HG02763 (cell line): ENCODE measurements at regions not wholly inside any gene's neighbourhood (a gene's known extent, or its start where the extent isn't known, plus 50 kb on each side); places are given as distances from the start of the nearest gene placed in this dataset.
A peak's percentile ranks its signal among the peaks of the same experiment; 100 is the strongest.
"Not testable (repeated sequence)": the region's sequence is repeated elsewhere in the genome, so short reads cannot be mapped to it uniquely, and the experiment has no call there.

ENCODE experiments used
- ATAC-seq: cut with Tn5 transposase; IDR thresholded peaks from one replicate; pipeline ENCODE4 v1.9.1; 2021; ENCODE audit warnings: mild to moderate bottlenecking, moderate library complexity; ENCODE audit not compliant: unreplicated experiment

DNA sequence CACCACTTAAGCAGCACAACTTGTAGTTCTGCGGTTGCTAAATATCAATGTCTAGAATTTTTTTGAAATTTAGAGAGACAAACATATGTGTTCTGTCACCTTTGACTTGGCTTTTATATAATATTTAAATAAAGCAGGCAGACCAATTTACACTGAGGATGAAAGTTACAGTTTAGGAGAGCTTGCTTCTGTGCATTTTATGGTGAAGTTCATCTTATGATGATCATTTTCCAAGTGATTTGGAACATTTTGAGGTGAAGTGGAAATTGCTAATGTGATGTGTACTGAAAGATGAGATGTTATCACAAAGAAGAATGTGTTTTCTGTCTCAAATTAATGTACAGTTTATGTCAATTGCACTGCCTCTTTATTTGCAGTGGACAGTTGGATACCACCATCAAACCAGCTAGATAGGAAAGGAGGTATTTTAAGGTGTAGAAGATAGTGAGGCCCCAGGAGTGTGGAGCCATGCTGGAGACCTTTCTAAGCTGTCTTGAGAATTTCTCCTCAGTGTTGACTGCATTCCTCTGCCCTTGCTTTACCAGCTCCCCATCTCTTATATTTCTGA lies 461.9 kb downstream of the UTRN start:
- no peak for ATAC-seq

DNA sequence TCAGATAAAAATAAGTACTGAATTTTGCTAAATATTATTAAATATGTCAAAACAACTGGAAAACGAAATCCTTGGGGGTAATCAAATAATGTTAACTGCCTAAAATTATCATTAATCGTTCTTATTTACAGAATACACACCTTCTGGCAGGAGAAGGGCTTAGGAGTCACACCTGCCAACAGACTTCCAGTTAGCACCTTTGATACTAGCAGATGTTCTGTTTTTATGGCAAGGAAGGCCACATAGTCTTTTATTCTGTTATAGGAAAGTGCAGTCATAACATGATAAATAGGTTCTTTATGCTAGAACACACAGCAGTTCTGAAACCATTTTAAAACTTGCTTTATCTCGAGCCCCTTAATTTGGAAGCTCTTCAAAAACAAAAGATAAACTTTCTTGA lies 464.1 kb downstream of the UTRN start:
- no peak for ATAC-seq

DNA sequence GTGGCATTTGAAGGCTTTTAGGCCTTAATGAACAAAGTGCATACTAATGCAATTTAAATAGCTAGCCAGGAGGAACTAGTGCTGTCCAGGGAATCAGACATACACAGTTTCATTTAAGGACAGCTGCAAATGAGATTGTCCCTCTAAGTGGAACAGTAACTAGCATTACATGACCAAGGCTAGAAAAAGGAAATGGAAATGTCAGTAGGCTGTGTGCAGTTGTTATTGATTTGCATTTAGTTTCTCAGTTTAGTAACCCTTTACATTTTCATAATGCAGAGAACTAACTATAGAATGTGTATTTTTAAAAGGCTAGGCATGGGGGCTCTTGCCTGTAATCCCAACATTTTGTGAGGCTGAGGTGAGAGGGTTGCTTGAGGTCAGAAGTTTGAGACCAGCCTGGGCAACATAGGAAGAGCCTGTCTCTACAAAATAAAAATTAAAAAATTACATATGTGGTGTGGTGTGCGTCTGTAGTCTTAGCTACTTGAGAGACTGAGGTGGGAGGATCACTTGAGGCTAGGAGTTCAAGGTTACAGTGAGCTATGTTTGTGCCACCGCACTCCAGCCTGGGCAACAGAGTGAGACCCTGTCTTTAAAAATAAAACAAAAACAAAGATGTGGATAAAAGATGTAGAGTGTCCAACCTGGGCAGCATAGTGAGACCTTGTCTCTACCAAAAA lies 468.0 kb downstream of the UTRN start:
- ATAC-seq = peak; percentile 96

DNA sequence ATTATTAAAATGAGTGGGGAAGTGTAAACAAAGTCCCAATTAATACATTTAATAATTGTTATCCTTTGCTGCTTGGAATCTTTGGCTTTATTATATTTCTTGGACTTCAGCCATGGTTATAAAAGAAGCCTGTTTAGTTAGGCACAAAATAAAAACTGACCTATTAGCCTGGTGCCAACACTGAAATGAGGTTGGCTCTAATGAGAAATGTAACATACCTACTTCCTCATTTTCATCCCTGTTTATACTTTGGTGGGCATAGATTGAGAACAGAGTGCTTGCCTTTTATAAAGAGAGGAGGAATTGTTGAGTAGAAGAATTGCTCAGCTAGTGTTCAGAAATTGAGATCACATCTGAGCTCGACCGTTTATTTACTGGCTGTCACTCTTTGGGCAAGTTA lies 471.3 kb downstream of the UTRN start:
- no peak for ATAC-seq

DNA sequence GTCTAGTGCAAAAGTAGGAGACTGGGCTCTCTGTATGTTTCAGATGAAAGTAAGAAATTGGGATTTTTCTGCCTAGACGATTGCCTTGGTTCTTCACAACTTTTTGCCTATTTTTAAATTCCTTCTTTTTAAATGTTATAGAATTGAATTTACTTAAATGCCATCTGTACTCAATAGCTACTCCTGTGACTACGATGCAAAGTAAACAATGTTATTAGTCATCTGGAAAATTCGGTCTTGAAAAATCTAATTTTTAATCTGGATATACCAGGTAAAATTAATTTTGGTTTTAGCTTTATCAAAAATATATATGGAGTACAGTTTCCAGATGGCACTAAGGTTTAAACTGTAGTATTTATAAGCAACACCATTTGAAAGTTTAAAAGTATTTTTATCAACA lies 472.2 kb downstream of the UTRN start:
- ATAC-seq = no peak

DNA sequence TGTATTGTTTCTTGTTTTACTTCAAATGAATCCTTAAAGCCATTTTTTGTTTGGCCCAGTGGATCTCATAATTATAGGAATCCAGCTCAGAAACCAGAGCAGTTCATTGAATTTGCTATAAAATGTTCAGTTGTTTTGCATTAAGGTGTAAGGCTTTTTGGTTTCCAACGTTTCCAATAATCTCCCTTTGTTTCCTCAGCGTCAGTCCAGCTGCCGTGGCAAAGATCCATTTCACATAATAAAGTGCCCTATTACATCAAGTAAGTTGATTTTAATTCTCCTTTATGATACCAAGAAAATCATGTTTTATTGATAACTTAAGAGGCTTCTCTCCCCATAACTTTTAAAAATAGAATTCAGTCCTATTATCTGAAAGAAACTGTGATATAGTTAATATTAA lies 472.6 kb downstream of the UTRN start:
- ATAC-seq = no peak

DNA sequence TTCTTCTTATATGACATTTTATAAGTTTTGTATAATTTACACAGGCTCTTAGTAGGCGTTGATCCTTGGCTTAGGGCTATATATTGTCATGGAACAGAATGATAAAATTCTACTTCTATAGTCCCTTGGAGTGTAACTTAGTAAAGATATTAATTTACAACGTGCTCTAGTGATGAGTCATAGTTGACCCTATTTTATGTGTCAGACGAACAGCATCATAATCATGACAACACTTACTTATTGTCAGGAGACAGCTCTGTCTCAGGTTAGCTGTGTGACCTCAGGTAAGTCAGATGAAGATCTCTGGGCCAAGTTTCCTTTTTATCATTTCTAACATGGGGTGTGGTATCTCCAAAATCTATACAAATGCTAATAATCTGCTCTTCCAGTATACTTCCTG lies 473.5 kb downstream of the UTRN start:
- no peak for ATAC-seq

DNA sequence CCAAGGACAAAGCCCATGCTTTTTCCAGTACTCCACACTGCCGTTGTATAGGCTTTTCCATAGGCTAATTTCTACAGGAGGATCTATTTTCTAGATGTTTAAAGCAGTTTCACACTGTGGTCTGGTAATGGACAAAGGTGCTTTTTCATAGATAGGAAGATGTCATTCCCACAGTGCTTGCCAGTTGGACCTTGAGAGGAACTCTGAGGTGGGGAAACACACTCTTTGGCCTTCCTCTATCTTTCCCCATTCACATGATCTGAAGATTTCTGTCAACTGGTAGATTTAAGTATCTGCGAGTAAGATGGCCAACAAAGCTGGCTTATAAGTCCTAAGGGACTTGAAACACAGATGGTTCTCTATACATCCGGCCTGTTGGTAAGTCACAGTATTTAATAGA lies 477.3 kb downstream of the UTRN start:
- ATAC-seq = no peak

DNA sequence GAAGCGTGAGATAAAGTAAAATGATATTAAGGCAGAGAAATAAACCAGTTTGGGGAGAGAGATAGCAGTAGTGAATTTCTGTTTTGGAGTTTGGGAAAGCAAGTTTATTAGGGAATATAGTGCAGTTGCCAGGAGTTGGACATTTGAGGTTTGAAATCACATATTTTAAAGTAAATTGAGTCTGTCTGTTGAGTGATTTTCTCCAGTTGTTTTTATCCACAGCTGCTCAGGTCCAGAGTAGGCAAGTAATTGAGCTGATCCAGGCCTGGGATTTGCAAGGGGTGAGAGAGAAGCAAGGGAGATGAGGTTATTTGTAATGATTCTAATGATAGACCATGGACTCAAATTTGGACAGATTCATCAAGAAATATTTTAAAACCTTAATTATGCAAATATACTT lies 481.9 kb downstream of the UTRN start:
- ATAC-seq = no peak

DNA sequence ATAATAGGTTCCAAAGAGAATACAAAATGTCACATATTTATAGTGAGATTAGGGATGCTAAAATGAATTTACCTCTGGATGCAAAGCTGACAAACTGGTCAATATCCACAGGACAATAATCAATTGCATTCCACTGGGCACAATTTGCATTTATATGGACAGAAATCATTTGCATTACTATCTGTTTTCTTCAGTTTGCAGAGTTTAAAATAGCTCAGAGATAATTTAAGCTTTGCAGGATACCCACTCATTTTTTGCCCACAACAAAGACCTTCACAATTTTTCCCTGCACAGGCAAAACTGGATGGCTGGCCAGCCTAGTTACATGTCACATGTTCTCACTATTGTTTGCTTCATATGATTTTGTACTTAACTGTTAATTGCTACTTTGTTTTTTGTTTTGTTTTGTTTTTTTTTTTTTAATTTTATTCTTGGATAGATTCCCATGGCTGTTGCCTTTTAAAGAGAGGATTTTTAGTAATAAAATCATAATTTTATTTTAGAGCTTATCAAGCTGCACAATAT lies 483.5 kb downstream of the UTRN start:
- ATAC-seq = no peak

DNA sequence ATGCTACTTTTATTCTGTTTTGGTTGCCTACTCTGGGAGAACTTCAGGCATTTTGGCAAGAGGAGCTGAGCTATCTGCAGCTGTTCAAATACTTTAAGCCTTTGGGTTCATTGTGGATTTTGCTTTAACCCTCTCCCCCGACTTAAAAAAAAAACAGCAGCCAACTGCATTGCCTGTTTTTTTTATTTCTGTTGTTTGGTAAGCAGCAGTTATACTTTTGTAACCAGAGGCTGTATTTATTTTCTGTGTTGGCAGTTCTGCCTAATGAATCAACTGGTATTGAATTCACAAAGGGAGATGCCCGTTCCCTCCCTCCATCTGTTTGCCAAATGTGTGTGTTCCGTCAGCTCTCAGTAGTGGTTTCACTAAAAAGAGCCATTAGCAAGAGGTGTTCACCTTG lies 484.0 kb downstream of the UTRN start:
- ATAC-seq = no peak

DNA sequence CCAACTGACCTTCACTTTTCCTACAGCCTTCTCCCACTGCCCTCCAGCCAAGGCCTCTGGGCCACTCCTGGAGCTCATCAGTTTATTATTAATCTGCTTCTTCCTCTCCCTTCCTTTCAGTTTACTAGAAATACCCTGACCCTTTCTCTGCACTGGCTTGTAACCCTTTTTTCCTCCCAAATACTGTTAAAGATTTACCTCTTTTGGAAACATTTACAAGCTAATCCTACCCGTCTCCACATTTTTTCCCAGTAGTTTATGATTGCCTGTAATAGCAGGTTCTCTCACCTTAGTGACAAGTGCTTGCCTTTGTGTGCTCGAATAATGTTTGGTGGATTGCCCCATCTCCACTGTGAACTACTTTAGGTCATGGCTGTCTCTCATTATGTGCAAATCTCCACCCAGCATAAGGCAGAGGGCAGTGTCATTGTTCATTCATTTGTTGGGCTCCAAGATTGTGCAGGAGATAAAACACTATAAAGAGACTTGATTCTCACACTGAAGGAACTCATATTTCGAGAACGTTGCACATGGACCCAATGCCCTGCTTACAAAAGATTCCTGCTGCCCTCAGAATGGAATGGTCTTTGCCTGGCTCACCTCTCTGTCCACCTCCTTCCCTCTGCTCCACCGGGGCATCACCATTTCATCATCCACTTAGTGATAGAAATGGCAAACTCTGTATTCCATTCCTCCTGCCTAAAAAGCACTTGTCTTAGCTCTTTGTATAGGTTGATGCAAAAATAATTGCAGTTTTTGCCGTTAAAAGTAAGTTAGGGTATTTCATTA lies 491.1 kb downstream of the UTRN start:
- ATAC-seq = no peak

DNA sequence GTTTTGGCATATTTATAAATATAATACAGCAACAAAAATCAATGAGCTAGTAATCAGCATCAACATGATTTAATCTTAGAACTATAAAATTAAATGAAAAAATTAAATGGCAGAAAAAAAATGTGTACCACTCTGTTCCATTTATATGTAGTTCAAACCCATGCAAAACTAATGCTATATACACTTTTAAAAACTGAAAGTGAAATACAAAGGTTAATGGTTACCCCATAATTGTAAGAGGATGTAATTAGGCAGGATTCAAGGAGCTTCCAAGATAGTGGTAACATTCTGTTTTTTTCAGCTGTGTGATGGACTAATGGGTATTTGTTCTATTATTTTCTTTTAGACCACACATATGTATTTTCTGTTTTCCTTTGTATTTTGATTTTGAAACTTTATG lies 492.1 kb downstream of the UTRN start:
- ATAC-seq = no peak

DNA sequence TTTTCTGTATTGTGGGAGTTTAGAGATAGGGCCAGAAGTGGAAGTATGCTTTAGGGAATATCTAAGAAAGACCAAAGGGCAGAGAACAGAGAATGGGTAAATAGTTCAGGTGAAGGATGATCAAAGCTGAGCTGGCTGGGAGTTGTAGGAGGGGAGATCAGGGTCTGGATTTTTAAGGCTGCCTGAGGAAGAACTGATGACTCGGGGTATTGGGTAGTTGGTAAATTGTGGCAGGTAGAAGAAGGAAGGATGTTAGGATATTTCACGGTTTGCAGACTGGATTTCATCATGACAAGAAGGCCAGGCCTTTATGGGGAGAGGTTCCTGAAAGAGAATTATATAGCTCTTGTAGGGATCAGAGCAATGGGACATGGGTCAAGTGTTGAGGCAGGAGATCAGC lies 492.9 kb downstream of the UTRN start:
- ATAC-seq = no peak

DNA sequence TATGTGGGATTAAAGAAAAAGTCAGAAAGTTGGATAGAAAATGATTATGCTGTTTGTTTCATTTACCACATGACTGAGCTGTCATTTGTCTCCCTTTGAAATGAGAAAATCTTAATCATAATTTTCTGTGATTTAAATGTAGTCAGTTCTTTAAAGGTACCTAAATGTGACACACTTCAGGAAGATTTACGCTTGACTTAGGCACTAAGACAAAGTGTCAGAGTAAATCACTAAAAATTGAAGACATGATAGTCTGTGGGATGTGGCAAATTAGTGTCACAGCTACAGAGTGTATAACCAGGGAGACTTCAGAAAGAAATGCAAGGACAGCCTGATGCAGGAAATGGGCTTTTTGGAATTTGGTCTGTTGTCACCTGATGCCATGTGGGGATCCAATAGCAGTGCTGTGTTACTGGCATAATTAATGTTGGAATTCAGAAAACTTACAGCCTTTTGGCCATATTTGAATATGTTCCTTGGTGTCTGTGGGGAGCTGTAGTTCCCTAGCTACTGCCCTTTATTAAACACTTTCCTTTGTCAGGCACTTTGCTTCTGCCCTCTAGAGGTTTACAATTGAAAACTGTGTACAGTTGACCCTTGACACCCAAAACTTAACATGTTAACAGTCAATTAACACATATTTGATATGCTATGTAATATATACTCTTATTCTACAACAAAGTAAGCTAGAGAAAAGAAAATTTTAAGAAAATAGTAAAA lies 493.8 kb downstream of the UTRN start:
- ATAC-seq = no peak

DNA sequence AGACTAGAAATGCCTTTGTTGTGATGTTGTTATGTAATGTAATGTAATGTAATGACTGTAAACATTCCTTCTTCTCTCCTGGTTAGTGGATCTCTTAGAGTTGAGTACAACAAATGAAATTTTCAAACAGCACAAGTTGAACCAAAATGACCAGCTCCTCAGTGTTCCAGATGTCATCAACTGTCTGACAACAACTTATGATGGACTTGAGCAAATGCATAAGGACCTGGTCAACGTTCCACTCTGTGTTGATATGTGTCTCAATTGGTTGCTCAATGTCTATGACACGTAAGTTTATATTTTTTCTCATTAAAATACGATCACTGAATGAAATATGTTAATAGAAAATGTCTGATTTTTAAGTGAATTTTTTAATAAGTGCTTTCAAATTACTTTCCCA lies 496.7 kb downstream of the UTRN start:
- no peak for ATAC-seq

DNA sequence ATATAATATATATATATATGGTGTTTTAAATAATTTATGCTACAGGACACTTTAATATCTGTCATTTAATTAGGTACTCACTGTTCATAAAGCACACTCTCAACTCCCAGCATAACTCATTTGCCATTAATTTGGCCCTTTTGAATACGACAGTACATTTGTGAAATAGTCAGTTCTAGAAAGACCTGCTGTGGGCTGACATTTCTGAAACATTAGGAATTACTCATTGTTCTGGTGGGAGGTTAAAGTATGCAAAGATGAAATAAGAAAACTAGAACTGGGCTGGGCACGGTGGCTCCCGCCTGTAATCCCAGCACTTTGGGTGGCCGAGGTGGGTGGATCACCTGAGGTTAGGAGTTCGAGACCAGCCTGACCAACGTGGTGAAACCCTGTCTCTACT lies 497.5 kb downstream of the UTRN start:
- ATAC-seq = no peak

DNA sequence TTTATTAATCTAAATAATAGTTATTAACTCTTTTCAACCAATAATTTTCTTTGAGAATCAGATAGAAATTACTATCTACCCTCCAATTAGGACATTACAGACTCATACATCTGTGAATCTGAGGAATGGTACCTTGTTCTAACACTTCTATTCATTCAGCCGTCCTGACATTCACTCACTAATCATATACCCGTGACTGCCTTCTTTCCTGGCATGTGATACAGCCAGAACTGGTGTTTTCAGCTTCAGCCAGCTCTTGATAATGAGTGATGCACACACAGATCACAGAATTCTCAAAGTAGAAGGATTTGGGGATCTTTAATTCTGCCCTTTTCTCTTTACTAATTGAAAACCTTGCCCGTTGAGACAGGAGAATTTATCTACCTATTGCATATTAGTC lies 499.9 kb downstream of the UTRN start:
- no peak for ATAC-seq

DNA sequence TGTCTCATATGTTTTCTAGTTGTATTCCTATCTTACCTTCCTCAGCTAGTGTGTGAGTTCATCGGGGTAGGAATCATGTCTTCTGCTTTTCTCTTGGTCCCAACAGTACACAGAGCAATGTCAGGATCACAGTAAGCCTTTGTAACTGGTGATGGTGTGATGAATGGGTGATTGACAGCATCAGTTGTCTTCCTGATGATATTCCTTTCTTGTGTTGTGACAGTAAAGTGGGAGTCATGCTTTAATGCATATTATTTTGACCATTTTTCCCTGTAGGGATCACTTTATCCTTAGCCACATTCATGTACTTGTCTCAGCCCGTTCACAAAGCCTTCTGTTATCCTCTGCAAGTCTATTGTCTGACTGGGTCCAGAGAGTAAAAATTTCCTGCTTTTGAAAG lies 501.7 kb downstream of the UTRN start:
- no peak for ATAC-seq

DNA sequence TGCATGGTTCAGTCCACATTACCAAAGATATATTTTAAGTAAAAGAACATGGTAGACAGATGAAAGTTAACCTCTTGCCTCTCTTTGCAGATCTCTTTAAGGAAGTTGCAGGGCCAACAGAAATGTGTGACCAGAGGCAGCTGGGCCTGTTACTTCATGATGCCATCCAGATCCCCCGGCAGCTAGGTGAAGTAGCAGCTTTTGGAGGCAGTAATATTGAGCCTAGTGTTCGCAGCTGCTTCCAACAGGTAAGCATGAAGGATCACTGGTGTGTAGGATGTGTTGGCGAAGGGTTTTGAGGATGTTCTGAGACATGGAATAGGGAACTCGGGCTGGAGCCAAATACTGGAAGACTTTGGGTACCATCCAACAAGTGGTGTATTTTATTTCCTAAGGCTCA lies 508.6 kb downstream of the UTRN start:
- no peak for ATAC-seq

DNA sequence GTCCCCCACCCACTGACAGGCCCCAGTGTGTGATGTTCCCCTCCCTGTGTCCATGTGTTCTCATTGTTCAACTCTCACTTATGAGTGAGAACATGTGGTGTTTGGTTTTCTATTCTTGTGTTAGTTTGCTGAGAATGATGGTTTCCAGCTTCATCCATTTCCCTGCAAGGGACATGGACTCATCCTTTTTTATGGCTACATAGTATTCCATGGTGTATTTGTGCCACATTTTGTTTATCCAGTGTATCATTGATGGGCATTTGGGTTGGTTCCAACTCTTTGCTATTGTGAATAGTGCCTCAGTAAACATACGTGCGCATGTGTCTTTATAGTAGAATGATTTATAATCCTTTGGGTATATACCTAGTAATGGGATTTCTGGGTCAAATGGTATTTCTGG lies 509.9 kb downstream of the UTRN start:
- not testable (repeated sequence) for ATAC-seq

DNA sequence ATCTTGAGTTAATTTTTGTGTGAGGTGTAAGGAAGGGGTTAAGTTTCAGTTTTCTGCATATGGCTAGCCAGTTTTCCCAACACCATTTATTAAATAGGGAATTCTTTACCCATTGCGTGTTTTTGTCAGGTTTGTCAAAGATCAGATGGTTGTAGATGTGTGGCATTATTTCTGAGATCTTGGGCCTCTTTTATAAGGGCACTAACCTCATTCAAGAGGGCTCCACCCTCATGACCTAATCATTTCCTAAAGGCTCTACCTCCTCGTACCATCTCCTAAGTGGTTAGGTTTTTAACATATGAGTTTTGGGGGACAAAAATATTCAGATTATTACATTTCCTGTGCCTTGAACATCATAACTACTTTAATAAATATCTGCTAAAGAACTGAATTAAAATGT lies 510.9 kb downstream of the UTRN start:
- no peak for ATAC-seq
